ENCODE measurements at regions not wholly inside any gene's neighbourhood (a gene's known extent, or its start where the extent isn't known, plus 50 kb on each side); places are given as distances from the start of the nearest gene placed in this dataset.

DNA sequence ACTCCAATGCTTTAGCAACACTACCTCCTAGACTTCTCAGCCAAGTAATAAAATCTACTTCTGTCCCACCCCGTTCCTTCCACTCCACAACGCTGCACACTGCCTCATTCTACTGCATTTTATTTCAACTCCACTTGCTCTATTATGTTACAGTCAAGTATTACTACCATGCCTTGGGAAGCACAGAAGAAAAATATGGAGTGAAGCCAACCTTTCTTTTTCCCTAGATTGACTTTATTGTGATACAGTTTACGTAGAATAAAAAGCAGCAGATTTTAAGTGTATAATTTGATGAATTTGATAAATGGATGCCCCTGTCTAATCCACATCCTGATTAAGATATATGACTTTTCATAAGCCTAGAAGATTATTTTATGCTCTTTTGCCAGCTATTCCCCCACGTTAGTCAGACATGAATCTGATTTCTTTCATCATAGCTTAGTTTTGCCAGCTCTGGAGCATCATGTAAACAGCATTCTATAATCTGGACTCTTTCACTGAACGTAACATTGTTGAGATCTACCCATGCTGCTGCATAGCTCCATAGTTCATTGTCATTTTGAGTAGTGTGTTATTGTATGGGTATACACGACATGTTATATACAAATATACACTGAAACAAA, 676.8 kb upstream of the RAB6C start:
- DNase-seq (ENCODE audit: low read depth): no peak

DNA sequence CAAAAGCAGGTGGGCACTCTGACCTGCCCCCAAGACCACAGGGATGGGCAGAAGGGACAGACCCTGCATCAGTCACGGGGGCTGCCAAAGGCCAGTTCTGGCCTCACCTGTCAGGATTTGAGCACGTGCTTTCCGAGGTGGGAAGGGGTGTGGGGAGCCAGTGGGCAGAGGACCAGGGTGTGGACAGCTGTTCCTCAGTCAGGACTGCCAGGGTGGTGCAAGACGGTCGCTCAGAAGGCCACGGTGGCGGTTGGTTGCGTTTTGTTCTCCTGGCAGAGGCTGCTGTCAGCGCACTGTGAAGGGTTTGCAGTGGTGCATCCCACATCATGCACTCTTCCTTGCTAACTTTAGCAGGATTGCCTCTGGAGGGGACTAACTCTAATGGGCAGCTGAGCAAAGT, 665.3 kb upstream of the RAB6C start:
- DNase-seq (ENCODE audit: low read depth): no peak

DNA sequence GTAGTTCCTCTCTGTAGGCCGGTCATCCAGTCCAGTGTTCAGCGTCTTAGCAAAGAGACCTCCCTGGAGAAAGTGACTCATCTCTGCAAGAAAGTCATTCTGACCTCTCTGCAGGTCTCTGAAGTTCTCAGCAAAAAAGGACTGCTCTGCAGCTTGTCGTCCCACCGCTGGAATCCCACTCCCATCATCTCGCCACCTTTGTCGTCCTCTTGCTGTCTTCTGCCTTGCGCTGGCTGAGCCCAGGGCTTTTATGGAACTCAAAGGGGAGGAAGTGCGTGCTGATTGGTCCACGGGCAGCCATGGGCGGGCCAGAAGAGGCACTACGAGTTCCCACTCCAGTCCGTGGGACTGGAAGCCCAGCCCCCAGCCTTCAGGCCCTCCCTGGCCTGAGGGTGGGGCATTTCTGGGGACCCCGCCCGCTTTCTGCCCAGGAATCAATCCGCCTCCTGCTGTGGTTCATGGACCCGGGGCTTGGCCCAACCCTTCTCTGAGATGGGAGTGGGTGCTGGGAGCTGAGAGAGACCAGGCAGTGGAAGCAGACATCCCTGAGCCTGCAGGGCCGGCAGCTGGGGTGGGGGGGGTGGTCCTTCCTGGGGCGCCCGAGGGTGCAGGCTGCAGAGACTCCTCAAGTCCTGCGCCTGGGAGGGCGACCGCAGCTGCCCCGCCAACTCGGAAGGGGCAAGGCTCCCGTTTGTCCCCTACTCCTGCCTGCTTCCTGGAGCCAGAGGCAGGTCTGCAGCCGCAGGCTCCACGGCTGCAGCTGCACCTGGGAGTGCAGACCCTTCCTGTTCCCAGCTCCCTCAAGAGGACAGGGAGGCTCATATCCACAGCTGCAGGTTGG, 660.7 kb upstream of the RAB6C start:
- DNase-seq (ENCODE audit: low read depth): no peak

DNA sequence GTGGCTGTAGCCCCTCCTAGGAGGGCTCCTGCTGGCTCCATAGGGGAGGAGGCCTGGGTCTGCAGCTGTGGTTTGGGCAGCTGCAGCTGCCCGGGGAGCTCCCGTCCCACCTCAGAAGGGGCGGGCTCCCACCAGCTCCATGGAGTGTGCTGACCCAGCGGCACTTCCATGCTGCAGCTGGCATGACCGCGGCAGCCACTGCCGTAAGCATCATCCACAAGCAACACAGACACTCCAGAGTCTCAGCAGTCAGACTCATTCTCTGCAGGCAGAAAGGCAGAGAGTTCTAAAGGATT, 660.1 kb upstream of the RAB6C start:
- no peak for DNase-seq (ENCODE audit: low read depth)

DNA sequence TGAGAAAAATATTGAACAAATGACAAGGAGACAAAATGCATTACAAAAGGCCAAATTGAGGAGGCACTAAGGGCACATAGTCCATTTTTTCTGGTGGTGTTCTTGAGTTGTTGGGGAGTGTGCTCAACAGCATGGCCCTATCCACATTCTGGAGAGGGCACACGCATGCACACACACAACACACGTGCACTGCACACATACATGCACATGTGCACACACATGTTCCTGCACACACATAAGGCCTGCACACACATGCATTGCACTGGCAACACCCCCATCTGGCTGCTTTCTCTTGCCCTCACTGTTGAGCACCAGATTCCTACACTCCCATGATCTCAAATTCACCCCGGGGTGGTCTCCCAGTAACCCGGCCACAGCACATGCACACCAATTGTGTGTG, 659.2 kb upstream of the RAB6C start:
- DNase-seq (ENCODE audit: low read depth): no peak

DNA sequence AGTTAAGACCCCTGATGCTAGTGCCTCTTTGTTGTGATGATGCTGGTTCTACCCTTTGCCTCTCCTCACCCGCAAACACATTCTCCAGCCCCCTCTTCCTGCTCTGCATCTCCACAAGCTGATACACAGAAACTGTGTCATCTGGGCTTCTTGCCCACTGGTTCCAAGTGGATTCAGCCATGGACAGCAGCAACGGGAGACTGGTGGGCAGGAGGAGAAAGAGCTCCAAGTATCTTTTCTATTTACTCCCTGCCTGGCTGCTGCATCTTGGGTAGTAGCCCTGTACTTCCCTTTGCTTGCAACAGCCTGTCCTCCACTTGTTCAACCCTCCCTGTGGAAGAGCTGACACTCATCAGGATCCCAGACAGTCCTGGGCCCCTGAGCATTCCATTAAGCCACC, 655.1 kb upstream of the RAB6C start:
- DNase-seq (ENCODE audit: low read depth): no peak

DNA sequence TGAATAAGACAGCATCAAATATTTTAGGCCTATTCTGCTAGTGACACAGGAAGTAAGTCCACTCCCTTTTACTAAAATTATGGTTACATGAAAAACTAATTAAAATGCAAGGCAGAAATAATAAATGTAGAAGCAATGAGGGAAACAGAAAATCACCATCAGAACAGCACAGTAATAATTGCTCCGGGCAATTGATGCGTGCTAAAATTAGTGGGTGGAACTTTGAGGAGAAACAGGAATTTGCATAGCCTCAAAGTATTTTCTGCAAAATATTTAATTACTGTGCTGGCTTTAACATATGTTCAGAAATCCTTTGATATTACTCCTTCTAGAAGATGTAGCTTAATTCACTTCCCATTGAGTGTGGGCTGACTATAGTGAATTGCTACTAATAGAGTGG, 654.3 kb upstream of the RAB6C start:
- DNase-seq (ENCODE audit: low read depth): no peak

DNA sequence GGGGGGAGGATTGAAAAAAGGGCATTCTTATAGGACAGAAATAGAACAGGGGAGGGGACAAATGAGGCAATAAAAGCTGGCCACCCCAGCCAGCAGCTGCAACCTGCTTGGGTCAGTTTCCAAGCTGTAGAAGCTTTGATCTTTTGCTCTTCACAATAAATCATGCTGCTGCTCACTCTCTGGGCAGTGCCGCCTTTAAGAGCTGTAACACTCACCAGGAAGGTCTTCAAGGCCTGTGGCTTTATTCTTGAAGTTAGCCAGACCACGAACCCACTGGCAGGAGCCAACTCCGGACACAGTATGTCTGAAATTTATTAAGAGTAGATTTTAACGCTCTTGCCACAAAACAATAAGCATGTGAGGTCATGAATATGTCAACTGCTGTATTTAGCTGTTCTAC, 649.9 kb upstream of the RAB6C start:
- DNase-seq (ENCODE audit: low read depth): no peak

DNA sequence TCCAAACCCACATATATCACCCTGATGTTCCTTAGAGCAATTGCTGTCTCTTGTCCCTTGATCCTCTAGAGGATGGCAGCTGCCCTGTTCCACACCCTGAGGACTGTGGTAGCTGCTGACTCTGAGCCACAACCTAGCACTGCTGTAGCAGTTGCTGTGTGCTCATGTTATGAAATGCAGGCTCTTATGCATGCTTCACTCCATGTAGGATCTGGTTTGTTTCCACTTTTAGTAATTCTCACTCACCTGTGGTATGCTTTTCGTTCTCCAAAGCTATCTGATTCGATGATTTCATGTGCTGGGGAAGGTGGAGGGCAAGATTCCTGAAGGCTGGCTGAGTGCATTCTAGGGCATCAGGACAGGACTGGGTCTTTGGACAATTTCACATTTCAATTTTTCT, 649.0 kb upstream of the RAB6C start:
- DNase-seq (ENCODE audit: low read depth): no peak

DNA sequence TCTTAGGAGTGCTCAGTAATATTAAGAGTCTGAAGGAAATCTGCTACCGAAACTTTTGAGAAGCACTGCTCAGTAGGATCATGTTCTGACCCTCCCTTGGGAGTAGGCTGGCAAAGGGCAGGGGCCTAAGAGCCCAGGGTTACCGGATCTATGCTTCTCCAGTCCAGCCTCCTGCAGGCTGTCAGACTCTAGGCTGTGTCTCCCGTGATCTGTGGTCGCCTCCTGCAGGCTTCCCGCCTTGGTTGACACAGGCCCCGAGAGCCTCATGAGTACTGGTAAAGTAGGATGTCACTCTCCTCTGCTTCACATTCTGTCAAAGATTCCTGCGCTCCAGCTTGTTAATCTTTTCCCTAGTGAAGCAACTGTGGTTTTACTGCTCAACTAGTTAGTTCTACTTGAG, 647.8 kb upstream of the RAB6C start:
- DNase-seq (ENCODE audit: low read depth): no peak

DNA sequence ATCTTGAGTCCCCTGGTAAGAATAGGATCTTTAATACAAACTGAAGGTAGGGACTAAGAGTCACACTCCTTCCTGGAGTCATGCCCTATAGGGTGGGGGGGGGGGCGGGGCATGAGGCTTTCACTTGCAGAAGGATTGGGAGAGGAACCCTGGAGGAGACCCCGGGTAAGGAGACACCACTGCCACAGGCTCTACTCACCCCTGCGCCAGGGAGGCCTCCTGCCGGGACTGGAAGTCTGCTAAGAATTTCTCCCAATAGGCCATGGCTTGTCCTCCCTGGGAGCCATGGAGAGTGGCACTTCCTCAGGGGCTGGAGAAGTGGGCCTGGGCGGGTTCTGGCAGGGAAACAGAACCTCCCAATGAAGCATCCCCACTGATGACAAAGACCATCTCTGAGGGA, 645.3 kb upstream of the RAB6C start:
- no peak for DNase-seq (ENCODE audit: low read depth)

DNA sequence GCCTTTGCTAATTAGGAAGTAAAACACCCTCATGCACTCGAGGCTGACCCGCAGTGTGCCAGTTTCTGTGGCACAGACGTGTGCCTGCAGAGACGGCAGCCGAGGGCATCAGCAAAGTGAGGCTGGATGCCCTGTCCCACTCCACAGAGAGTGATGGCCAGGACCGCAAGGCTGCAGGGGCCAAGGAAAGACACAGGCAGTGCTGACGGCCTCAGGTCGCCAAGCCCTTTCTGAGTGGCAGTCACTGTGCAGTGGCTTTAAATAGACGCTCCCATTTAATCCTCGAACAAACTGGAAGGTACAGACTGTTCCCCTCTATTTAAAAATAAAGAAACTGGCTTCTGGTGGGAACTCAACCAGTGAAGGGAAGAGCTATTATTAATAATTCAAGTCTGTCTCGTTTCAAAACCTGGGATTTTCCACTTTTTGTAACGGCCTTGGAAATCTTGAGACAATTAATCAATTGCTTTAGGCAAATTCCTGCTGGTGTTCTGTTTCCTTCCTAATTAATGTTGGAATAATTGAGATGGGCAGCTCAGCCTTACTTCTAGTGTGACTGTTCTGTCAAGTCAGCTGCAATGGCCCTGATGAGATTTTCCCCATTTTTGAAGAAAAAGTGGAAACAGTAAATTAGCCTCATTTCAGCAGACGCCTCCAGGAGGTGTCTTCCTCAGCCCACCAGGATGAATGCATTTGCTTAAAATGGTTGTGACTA, 644.6 kb upstream of the RAB6C start:
- DNase-seq (ENCODE audit: low read depth): no peak

DNA sequence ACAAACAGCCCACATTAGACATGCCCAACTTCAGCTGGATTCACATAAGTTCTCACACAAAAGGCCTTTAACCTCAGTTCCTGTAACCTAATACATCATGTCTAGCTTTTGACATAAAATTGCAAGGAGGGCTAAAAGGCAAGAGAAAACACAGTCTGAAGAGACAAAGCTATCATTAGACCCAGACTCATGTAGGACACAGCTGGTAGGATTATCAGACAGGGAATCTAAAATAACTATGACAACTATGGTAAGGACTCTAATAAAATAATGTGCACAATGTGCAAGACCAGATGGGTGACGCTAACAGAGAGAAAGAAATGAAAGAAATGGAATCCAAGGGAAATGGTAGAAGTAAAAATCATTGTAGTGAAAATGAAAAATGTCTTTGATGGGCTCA, 643.2 kb upstream of the RAB6C start:
- no peak for DNase-seq (ENCODE audit: low read depth)

DNA sequence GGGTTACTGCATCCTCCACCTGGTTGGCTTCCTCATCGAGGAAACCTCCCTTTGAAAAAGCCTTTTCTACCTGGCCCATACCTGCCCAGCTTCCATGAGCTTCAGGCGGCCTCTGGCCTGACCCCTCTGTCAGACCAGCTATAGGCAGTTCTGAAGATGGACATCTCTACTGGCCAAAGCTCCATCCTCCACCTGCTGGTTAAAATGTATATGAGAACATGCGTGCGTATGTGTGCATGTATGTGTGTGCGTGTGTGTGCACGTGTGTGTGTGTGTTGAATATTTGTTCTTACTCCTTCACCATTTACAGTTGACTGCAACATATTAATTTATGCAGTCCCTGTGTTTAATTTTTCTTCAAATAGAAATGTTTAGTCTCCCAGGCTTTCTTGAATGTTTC, 642.4 kb upstream of the RAB6C start:
- DNase-seq (ENCODE audit: low read depth): no peak

DNA sequence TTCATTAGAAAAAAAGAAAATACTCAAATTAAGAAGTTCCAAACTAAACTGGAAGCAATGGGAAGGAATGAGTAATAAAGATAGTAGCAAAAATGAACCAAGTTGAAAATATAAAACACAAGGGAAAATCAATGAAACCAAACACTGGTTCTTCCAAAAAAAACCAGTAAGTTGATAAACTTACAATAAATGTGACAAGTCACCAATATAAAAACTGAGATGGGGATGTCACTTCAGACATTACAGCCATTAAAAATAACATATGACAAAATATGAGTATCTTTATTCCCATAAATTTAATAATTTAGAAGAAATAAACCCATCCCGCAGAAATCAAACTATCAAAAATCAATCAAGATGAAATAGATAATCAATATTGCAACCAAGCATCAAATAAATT, 633.9 kb upstream of the RAB6C start:
- no peak for DNase-seq (ENCODE audit: low read depth)

DNA sequence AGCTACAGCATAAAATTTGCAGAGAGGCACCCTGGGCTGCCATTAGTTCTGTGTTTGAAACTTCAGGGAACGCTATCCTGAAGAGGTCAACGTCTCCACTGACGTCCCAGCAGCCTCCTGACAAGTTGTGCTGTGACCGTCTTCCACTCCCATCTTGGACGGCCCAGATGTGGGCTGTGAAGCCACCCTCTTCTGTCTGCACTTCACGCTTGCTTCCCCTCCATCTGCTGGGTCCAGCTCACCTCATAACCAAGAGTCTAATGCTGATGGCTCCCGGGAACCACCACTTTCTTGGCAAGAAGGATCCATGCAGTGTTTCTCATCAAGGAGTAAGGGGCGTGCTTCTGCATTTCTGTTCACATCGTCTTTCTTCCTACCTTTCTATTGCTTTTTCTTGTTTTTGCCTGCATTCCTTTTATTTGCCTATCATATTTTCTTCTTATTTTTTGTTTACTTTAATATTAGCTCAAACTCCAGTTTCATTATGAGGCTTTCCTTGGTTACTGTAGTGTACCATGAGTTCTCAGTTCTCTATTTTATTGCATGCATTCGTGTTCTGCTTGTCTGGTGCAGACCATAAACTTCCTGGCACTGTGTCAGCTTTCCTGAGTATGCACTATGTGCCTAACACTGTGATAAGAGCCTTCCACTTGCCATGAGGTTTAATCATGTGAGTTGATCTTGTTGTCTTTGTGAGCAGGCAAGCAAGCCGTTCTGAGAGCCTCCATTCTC, 631.8 kb upstream of the RAB6C start:
- DNase-seq (ENCODE audit: low read depth): no peak

DNA sequence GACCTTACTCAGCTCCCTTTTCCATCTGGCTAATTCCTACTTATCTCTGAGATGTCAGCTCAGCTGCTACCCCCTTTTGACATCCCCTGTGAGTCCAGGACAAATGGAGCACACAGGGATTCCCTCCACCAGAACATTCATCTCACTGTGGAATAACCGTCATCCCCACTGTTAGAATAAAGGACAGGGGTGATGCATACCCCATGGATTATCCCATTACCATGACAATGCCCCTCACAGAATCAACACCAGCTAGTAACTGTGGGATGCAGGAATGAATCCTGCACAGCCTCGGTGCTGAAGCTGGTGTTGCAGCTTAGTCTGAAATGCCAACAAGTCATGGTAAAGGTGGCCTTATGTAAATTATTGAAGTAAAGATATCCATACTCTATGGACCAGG, 624.8 kb upstream of the RAB6C start:
- no peak for DNase-seq (ENCODE audit: low read depth)

DNA sequence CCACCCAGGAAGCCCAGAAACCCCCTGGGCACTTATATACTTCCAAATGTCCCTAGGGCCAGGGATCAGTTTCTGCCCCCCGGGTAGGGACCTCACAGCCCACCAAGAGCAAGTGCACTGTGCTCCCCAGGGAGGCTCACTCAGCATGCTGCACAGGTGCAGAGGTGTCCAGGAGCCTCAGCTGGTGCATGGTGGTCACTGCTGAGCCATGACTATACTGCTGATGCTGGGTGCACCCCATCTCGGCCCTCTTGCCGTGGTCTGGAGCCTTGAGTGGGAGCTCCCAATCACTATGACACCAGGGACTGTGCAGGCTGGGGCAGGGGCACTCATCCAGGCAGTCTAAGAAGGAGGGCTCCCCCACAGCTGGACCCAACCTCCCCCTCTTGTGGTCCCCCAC, 617.8 kb upstream of the RAB6C start:
- no peak for DNase-seq (ENCODE audit: low read depth)

DNA sequence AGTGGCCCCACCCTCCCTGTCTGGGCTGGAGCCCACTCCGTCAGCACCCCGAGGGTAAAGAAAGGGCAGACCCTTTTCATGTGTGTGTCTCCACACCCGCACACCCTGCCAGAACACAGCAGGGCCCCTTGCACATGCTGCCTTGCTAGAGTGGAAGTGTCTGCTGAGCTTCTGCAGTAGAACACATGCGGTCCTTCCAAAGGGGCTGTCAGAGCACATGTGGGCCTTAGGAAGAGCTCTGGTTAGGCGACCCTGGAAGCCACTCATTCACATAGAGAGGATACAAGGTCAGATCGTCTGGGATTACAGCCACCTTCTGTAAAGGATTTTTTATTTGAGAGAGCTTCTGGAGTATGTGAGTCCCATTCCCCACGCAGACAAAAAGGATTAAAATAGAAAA, 613.2 kb upstream of the RAB6C start:
- no peak for DNase-seq (ENCODE audit: low read depth)

DNA sequence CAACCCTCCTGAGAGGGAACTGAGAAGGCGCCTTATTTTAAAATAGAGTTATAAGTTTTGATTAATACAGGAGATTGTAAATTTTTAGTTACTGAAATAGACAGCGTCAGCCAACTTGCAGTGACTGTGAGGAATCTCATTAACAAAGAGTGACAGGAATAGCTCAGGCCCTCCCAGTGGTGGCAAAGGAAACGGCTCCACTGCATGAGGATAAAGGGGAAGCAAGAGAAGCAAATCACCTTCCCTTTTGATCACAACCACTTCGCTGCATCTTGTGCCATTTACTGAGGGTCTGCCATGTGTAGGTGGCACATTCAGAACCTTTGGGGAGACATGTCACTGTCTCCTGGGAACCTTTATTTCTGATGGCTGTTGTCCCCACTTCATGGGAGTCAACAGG, 612.4 kb upstream of the RAB6C start:
- DNase-seq (ENCODE audit: low read depth): no peak

DNA sequence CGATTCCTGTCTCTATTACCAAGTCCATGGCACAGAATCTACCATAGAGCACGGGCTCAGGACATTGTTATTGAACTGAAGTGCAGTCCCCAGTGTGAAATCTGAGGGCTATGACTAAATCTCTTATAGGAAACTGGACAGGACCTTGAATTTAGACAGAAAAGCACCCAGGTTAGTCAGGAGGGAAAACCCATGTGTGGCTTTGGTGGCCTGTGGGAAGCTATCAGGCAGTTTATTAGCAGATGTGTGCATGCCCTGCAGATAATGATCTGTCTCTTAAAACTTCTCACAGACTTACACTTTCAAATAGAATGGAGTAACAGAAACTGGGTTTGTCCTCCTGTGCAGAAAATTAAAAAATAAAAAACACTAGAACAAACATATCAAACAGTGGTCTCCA, 610.0 kb upstream of the RAB6C start:
- DNase-seq (ENCODE audit: low read depth): no peak

DNA sequence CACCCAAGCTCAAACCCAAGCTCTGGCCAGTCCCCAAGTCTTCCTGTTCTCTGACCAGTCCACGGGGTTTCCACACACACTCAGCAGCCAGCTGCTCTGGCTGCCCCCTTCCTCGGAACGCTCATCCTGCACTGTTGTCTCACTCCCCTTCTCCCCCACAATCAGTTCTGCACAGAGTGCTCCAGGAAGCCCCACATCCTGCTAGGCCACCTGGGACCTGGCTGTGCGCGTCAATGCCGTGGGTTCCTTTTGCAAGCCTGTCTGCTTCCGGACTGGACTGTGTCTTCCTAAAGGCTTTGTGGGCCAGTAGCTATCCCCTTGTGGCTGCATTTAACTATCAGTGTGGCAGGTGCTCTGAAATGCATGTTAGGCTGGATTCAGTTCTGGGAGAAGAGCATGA, 605.0 kb upstream of the RAB6C start:
- DNase-seq (ENCODE audit: low read depth): no peak

Measured in stimulated activated CD8-positive, alpha-beta memory T cell treated with anti-CD3 and anti-CD28 coated beads, Interleukin-12 subunit alpha, Interleukin-12 subunit beta, amount 100 ng/mL, for 1 hour (primary cell).